ENCODE measurements at regions not wholly inside any gene's neighbourhood (a gene's known extent, or its start where the extent isn't known, plus 50 kb on each side); places are given as distances from the start of the nearest gene placed in this dataset.

DNA sequence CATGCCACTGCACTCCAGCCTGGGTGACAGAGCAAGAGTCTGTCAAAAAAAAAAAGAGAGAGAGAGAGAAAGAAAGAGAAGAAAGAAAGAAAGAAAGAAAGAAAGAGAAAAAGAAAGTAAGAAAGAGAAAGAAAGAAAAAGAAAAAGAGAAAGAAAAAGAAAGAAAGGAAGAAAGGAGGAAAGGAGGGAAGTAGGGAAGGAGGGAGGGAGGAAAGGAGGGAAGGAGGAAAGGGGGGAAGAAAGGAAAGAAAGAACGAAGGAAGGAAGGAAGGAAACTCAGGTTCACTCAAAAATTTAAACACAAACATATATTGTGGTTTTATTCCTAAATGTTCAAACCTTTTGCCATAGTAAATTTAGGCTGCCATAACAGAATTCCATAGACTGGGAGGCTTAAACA is 453.0 kb downstream of the SLCO4C1 start:
- H3K79me2 ChIP-seq (ENCODE audit: insufficient read depth, low read length), result no peaks in the 10 kb centered on the region
- H3K27me3 ChIP-seq (ENCODE audit: insufficient read depth, low read length), result no peaks in the 10 kb centered on the region
- no peak overlapping the region for H3K27ac ChIP-seq (ENCODE audit: low read depth, low read length, poor library complexity, severe bottlenecking)
- no peak for TF ChIP-seq EZH2 (IDR thresholded peaks at IDR 0.05; ENCODE audit: borderline replicate concordance, low read length)
- TF ChIP-seq CTCF (IDR thresholded peaks at IDR 0.05; ENCODE audit: low read length), result no peak
- H3K4me2 ChIP-seq (ENCODE audit: low read length), result no peak overlapping the region
- no peak overlapping the region for H3K9ac ChIP-seq (ENCODE audit: low read length)
- no peaks in the 10 kb centered on the region for H3K4me1 ChIP-seq (ENCODE audit: insufficient read depth, low read length, severe bottlenecking)
- H2AFZ ChIP-seq (ENCODE audit: low read length), result no peak overlapping the region
- no peak overlapping the region for H3K4me3 ChIP-seq (ENCODE audit: low read depth, low read length, poor library complexity, severe bottlenecking)
- no peaks in the 10 kb centered on the region for H3K9me2 ChIP-seq (ENCODE audit: low read depth, low read length)
- H3K9me3 ChIP-seq (ENCODE audit: low read length), result no peaks in the 10 kb centered on the region
- H3F3A ChIP-seq (ENCODE audit: insufficient read depth, low read length), result no peaks in the 10 kb centered on the region
- no peaks in the 10 kb centered on the region for H4K20me1 ChIP-seq (ENCODE audit: insufficient read depth, low read length)
- H3K36me3 ChIP-seq (ENCODE audit: insufficient read depth, low read length), result no peaks in the 10 kb centered on the region

DNA sequence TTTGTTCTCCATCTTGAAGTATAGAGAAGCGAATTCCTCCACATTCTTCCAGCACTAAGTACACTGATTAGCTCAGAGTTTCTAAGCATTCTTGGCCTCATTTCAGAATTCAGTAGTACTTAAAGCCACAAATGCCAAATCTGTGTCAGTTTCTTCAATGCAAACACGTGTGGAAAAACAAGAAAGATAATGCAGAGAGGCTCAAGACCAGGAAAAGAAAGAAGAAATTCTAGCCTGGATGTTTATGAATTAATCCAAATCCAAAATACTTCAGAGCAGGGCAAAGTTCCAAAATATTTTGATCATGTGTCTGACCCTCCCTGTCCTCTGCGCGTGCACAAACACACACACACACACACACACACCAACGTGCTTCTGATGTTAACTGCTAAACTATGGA is 457.6 kb downstream of the SLCO4C1 start:
- no peaks in the 10 kb centered on the region for H4K20me1 ChIP-seq (ENCODE audit: insufficient read depth, low read length)
- H2AFZ ChIP-seq (ENCODE audit: low read length), result no peak overlapping the region
- no peak overlapping the region for H3K4me3 ChIP-seq (ENCODE audit: low read depth, low read length, poor library complexity, severe bottlenecking)
- H3F3A ChIP-seq (ENCODE audit: insufficient read depth, low read length), result no peaks in the 10 kb centered on the region
- H3K27ac ChIP-seq (ENCODE audit: low read depth, low read length, poor library complexity, severe bottlenecking), result no peak overlapping the region
- no peak overlapping the region for H3K4me2 ChIP-seq (ENCODE audit: low read length)
- H3K36me3 ChIP-seq (ENCODE audit: insufficient read depth, low read length), result no peaks in the 10 kb centered on the region
- H3K4me1 ChIP-seq (ENCODE audit: insufficient read depth, low read length, severe bottlenecking), result no peaks in the 10 kb centered on the region
- H3K79me2 ChIP-seq (ENCODE audit: insufficient read depth, low read length), result no peaks in the 10 kb centered on the region
- H3K27me3 ChIP-seq (ENCODE audit: insufficient read depth, low read length), result no peaks in the 10 kb centered on the region
- H3K9ac ChIP-seq (ENCODE audit: low read length), result no peak overlapping the region
- no peak for TF ChIP-seq EZH2 (IDR thresholded peaks at IDR 0.05; ENCODE audit: borderline replicate concordance, low read length)
- no peak for TF ChIP-seq CTCF (IDR thresholded peaks at IDR 0.05; ENCODE audit: low read length)
- H3K9me2 ChIP-seq (ENCODE audit: low read depth, low read length), result no peaks in the 10 kb centered on the region
- no peaks in the 10 kb centered on the region for H3K9me3 ChIP-seq (ENCODE audit: low read length)

GRCh38 chr5:101829255-101829654 is 466.8 kb downstream of the SLCO4C1 start:
- Histone ChIP-seq H3K9ac (ENCODE audit: low read length) (no peak overlapping the region), H3F3A (ENCODE audit: insufficient read depth, low read length) (no peaks in the 10 kb centered on the region), H4K20me1 (ENCODE audit: insufficient read depth, low read length) (no peaks in the 10 kb centered on the region), H3K4me1 (ENCODE audit: insufficient read depth, low read length, severe bottlenecking) (no peaks in the 10 kb centered on the region), H3K27me3 (ENCODE audit: insufficient read depth, low read length) (no peaks in the 10 kb centered on the region), H2AFZ (ENCODE audit: low read length) (no peak overlapping the region), H3K9me3 (ENCODE audit: low read length) (no peaks in the 10 kb centered on the region), H3K27ac (ENCODE audit: low read depth, low read length, poor library complexity, severe bottlenecking) (no peak overlapping the region), H3K36me3 (ENCODE audit: insufficient read depth, low read length) (no peaks in the 10 kb centered on the region), H3K4me2 (ENCODE audit: low read length) (no peak overlapping the region), H3K9me2 (ENCODE audit: low read depth, low read length) (no peaks in the 10 kb centered on the region), H3K4me3 (ENCODE audit: low read depth, low read length, poor library complexity, severe bottlenecking) (no peak overlapping the region), H3K79me2 (ENCODE audit: insufficient read depth, low read length) (no peaks in the 10 kb centered on the region)
- no peak for TF ChIP-seq CTCF (IDR thresholded peaks at IDR 0.05; ENCODE audit: low read length)
- TF ChIP-seq EZH2 (IDR thresholded peaks at IDR 0.05; ENCODE audit: borderline replicate concordance, low read length), result no peak
